Stimulated activated CD4-positive, alpha-beta T cell treated with anti-CD3 and anti-CD28 coated beads, Interleukin-4, amount 100 ng/mL, for 24 hours (primary cell): ENCODE measurements at regions not wholly inside any gene's neighbourhood (a gene's known extent, or its start where the extent isn't known, plus 50 kb on each side); places are given as distances from the start of the nearest gene placed in this dataset.
"Not testable (repeated sequence)": the region's sequence is repeated elsewhere in the genome, so short reads cannot be mapped to it uniquely, and the experiment has no call there.

Source experiments
- DNase-seq: peaks from one replicate; pipeline ENCODE4 v3.0.0-alpha.2; 2020

DNA sequence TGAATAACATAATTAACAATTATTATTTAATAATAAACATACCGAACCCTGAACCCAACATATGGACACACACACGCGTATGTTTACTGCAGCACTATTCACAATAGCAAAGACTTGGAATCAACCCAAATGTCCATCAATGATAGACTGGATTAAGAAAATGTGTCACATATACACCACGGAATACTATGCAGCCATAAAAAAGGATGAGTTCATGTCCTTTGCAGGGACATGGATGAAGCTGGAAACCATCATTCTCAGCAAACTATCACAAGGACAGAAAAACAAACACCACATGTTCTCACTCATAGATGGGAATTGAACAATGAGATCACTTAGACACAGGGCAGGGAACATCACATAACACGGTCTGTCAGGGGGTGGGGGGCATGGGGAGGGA lies 333.5 kb downstream of the KIF20B start:
- not testable (repeated sequence) for DNase-seq

DNA sequence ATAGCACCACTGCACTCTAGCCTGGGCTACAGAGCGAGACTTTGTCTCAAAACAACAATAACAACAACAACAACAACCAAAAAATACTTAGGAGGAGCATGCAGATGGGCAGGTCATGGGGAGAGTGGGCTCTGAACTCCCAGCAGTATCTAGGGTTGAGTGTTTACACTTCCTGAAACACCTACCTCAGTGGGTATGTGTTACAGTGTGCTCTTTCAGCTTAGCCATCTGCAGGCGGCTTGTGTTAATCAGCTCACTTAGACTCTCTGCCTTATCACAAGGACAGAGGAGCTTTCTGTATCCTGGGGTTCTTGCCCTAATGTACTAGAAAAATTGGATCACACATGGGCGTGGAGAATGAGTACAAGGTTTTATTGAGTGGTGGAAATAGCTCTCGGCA lies 340.2 kb downstream of the KIF20B start:
- DNase-seq = no peak

DNA sequence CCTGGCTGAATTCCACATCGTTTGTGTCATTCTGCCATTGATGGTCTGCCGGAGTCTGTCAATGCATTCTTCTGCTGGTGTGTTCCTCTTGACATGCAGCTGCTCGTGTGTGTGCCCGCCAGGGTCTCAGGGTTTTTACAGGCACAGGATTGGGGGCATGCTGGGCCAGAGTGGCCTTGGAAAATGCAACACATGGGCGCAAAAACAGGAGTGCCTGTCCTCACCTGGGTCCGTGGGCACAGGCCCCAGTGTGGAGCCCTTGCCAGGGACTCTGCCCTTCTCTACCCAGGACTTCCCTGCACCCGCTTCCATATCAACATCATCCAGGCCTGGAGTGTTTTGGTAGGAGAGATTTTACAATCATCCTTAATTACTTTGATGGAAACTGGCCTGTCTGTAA lies 340.7 kb downstream of the KIF20B start:
- DNase-seq = no peak

DNA sequence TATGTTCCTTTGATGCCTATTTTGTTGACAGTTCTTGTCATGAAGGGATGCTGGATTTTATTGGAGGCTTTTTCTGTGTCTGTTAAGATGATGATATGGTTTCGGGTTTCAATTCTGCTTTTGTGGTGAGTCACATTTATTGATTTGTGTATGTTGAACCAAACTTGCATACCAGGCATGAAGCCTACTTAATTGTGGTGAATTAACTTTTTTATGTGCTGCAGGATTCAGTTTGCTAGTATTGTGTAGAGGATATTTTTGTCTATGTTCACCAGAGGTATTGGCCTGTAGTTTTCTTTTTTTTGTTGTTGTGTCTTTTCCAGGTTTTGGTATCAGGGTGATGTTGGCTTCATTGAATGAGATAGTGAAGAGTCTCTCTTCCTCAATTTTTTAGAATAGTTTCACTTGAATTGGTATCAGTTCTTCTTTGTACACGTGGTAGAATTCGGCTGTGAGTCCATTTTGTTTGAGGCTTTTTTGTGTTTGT lies 345.9 kb downstream of the KIF20B start:
- DNase-seq = no peak

DNA sequence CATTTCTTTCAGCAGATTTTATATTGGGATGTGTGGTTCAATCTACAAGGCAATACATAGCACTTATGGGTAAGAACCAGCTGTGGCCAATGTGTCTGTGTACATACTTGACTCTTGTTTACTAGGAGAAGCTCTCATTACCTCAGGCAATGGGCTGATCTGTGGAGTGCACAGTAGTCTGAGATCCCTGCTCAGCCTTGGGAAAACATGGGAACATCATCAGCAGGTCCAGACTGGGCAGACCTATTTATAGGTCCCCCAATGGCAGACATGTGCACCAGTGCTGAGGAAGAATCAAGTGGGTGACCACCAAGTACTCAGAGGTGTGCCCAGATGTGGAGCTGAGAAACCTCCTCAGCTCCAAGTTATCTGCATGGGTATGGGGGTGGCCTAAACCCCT lies 349.7 kb downstream of the KIF20B start:
- no peak for DNase-seq

DNA sequence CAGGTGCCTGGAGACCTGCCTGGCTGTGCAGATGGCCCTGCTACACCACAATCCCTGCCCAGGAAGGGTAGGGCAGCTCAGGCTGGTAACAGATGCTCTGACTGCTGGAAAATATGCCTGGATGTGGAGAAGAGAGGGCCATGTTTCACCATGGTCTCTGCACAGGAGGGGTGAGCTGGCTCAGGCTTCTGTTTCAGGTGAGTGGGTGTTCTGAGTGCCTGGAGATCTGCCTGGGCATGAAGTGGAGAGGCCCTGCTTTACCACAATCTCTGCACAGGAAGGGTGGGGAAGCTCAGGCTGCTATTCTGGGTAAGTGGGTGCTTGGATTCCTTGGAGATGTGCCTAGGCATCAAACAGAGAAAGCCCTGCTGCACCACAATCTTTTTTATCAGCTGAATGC lies 350.1 kb downstream of the KIF20B start:
- no peak for DNase-seq

DNA sequence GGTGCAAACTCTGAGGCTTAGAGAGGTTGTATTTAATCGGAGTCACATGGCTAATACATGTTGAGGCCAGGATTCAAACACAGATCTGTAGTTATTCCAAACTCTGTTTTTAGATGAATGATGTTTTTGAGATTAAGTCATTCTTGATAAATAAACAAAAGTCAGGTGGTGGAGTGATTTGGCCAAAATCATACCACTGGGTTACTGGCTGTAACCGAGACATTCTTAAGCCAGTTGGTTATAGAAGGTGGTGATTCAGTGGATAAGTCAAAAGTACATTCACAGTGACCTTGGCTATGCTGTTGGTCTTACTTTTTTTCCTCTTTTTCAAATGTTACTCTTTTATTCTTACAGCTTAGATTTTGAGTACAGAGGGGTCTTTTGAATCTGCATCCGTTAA lies 361.4 kb downstream of the KIF20B start:
- no peak for DNase-seq

DNA sequence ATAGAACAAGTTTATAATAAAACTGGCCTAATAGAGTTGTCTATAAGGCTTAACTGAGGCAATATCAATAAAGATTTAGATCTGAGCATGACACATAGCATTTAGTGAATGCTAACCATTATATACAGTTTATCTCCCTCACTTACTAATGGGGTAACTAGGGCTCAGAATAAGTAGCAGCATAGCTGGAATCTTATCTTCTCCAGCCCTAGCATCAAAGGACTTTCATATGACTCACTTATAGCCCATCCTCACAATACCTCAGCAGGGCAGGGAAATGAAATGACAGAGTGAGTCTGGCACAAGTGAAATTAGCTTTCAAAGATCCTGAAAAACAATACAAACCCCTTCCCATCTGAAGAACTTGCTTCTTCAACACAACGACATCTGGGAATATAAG lies 362.9 kb downstream of the KIF20B start:
- DNase-seq = no peak

DNA sequence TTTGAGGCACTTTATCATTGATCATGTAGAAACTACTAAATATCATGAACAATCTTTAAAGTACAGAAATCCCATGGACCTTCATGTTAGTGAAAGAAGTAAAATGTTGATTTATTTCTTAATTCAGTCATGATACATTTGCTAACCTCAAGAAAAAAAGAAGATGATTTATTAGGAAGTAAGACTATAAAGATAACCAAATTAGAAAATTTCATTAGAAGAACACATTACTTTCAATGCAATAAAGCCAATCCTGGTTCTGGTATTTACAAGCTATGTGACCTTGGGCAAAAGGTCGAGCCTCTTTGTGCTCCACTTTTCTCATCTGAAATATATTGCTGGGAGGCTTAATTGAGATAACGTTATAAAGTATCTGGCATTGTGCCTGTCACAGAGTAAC lies 365.0 kb downstream of the KIF20B start:
- DNase-seq = no peak

DNA sequence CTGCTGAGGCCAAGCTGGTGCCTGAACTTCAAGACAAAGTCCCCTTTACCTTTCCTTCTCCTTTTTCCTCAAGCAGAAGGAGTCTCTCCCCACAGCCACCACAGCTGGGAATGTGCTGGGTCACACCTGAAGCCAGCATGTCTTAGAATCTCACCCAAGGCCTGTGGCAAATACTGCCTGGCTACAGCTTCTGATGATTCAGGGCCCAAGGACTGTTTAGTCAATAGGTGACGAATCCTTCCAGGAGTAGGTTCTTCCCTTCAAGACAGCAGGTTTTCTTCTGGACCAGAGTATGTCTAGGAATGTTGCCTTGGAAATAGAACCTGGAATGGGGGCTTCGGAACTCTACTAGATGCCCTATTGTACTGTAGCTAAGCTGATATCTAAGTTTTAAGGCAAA lies 374.6 kb downstream of the KIF20B start:
- no peak for DNase-seq

DNA sequence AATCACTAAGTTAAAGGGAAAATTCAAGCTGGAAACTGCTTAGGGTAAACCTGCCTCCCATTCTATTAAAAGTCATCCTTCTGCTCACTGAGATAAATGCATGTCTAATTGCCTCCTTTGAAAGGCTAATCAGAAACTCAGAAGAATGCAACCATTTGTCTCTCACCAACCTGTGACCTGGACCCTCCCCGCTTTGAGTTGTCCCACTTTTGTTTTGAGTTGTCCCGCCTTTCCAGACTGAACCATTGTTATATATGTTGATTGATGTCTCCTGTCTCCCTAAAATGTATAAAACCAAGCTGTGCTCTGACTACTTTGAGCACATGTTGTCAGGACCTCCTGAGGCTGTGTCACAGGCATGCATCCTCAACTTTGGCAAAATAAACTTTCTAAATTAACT lies 378.4 kb downstream of the KIF20B start:
- no peak for DNase-seq

DNA sequence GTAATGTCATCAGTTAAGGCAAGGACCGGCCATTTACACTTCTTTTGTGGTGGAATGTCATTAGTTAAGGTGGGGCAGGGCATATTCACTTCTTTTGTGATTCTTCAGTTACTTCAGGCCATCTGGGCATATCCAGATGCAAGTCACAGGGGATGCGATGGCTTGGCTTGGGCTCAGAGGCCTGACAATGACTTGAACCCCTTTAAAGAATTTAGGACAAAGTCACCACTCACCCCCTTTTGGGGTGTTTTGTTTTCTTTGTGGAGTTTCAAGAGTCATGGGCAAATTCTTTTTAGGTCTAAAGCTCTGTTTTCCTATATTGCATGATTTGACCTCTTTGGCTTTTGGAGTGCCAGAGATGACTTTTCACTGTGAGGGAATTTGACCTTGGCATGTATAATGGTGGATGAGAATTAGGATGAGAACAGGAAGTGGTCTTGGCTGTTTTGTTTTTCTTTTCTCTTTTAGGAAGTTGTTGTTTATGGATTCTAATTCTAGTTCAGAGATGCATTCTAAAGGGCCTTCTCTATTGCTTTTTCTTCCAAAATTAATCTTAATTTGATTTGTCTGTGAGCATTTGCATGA lies 385.3 kb downstream of the KIF20B start:
- not testable (repeated sequence) for DNase-seq

DNA sequence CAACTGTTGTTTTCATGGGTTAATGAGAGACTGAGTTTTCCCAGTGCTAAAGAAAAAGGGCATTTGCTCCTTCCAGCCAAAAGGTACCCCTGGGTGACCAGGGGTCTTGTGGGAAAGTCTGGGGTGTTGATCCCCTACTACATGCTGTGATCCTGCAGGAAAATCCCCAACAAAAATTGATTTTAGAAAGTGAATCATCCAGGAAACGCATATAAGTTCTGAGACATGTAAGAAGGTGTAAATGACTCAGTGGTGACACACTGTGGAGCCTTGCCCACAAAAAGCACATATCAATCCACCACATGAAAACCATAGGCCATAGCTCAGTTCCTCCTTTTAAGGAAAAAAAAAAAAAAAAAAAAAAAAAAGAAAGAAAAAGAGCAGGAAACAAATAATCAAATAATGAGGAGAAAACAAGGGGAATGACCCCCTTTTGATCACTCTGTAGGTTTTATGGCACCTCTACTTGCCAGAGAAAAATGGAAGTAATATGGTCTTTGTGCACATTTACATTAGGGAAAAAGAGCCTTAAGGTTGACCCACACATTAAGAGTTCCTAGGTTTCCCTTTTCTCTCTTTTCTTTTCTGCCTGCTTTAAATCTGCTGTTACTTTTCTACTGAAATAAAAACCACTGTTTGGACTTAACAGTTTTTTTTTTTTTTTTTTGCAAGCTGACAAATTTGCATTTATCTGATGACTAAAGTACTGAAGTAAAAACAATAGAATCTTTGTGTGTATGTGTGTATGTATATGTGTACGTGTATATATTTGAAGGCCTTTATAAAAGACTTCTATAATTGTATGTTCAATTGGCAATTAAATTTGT lies 386.0 kb downstream of the KIF20B start:
- DNase-seq = peak; percentile 23

DNA sequence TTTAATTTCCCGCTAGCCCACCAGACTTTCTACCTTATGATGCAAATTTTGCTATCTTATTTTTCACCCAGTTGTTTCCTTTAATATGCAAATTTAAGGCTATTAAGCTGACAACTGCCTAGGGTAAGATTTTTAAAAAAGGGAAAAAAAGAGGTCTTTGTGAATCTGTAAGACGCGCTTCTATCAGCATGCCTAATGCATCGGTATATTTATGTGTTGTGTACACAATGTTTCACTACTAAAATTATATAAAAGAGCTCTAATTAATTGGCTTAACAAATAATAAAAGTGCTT lies 386.6 kb downstream of the KIF20B start:
- no peak for DNase-seq

DNA sequence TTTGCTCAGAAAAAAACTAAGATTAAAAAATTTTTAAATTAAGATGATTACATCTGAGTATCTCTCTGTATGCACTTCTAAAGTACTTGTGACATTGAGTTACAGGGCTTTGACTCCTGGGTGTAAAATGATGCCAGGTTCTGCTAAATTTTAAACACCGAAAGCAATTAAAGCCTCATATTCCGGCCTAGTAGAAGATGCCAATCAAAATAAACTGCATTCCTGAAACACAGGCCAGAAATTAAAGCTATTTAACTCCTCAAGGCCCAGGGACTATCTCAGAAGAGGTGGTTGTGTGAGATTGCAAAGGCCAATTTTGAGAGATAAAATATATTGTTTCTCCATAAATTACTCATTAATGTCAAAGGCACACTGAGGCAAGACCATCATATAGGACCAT lies 388.3 kb downstream of the KIF20B start:
- no peak for DNase-seq

DNA sequence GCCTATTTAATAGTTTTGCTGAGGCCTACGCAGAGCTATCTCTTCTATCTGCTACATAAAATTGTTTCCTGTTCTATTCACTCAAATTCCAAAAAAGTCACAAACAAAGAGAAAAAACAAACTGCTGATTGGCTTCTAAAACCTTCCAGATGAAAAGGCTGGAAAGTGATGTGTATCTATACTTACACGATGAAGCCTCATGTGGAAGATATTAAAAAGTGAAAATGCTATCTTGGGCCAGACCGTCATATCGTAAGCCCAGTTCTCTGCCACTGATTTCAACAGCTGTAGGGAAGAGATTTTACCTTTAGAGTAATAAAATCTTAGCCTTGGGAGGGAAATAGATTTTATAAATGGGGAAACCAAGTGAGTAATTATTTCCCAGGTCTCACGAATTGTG lies 394.8 kb downstream of the KIF20B start:
- no peak for DNase-seq

DNA sequence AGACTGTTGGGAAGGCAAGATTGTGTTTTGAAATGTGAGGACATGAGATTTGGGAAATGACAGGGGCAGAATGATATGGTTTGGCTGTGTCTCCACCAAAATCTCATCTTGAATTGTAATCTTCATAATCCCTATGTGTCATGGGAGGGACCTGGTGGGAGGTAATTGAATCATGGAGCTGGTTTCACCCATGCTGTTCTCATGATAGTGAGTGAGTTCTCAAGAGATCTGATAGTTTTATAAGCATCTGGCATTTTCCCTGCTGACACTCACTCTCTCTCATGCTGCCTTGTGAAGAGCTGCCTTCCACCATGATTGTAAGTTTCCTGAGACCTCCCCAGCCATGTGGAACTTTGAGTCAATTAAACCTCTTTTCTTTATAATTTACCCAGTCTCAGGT lies 406.2 kb downstream of the KIF20B start:
- DNase-seq = not testable (repeated sequence)

DNA sequence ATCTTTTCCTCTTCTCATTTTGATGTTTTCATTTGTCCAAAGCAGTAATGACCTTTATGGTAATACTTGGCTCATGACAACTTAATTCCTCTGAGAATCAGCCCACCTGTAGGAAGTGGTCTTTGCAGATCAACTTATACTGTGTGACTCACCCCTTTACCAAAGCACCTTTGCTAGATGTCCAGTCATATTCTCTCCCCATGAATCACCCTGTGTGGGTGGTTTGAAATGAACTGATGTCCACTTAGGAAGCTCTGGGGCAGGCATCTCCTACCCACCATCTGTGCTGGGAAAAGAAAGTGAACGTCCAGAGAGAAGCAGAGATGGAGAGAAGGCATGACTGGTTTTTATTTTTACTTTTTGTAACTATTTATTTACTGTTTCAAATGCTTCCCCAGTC lies 410.3 kb downstream of the KIF20B start:
- DNase-seq = no peak

DNA sequence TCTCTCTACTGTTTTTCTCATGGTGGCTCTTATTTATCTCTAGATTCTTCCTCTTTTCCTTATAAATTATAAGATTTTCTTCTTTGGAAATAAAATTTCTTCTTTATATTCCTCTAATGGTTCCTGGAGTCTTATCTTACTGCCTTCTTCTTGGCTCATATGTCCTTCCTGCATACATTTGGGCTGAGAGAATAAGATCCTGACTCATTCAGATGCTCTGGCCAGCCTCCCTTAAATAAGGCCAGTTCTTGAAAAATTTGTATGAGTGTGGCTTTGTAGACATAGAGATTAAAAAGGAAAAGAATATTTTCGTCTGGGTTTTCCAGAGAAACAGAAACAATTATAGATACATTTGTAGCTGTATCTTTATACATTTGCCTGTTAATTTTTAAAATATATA lies 411.3 kb downstream of the KIF20B start:
- no peak for DNase-seq

DNA sequence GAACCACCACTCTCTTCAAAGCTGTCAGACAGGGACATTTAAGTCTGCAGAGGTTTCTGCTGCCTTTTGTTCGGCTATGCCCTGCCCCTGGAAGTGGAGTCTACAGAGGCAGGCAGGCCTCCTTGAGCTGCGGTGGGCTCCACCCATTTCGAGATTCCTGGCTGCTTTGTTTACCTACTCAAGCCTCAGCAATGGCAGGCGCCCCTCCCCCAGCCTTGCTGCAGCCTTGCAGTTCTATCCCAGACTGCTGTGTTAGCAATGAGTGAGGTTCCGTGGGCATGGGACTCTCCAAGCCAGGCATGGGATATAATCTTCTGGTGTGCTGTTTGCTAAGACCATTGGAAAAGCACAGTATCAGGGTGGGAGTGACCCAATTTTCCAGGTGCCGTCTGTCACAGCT lies 417.2 kb downstream of the KIF20B start:
- not testable (repeated sequence) for DNase-seq

DNA sequence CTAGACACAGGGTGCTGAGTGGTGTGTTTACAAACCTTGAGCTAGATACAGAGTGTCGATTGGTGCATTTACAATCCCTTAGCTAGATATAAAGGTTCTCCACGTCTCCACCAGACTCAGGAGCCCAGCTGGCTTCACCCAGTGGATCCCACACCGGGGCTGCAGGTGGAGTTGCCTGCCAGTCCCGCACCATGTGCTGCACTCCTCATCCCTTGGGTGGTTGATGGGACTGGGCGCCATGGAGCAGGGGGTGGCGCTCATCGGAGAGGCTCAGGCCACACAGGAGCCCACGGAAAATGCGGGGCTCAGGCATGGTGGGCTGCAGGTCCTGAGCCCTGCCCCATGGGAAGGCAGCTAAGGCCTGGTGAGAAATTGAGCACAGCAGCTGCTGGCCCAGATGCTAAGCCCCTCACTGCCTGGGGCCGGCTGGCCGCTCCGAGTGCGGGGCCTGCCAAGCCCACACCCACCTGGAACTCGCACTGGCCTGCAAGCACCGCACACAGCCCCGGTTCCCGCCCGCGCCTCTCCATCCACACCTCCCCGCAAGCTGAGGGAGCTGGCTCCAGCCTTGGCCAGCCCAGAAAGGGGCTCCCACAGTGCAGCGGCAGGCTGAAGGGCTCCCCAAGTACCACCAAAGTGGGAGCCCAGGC lies 418.4 kb downstream of the KIF20B start:
- DNase-seq = not testable (repeated sequence)

DNA sequence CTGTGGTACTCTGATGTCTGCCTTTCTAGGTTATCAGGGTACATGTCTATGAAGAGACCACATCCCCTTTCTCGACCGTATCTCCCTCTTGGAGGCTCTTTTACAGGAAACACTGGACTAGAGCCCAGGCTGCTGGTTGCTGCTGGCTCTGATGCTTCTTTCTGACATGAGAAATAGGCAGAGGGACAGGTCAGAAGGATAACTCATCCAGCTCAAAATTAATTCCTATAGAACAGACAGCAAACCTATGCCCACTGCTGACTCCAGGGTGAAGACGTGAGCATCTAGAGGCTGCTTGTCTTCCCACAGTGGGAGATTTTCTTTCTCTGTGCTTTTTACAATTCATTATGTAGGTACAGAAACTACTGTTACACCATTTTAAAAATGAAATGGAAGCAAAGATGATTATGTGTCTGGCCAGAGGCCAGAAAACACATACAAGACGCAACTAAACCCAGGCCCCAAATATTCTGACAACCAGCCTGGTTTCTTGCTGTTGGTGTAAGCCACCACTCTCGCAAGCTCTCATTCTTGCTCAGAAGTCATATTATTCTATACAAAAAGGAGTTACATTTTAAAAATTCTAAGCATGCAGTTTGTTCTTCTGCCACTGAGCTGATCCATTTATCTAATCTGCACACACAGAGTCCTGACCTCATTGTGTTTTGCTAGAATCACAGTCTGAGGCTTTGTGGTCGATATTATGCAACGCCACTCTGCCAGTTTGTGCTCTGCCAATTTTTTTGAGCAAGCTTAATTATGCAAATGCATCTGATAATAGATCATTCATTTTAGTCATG lies 424.3 kb downstream of the KIF20B start:
- no peak for DNase-seq

DNA sequence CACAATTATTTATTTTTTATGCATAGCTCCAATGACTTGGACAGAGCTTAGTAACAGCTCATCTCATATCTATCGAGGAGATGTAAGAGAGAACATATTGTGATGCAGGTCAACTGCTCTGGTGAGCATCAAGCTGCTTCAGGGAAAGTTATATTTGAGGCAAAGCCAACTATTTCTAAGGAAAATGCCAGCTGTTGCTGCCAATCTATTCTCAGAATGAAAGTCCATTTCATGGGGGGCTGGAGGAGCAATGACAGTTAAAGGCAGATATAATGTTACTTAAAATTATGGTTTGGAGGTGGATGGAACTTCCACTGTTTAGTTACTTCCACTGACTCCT lies 424.8 kb downstream of the KIF20B start:
- no peak for DNase-seq
